ENCODE measurements at regions not wholly inside any gene's neighbourhood (a gene's known extent, or its start where the extent isn't known, plus 50 kb on each side); places are given as distances from the start of the nearest gene placed in this dataset.

DNA sequence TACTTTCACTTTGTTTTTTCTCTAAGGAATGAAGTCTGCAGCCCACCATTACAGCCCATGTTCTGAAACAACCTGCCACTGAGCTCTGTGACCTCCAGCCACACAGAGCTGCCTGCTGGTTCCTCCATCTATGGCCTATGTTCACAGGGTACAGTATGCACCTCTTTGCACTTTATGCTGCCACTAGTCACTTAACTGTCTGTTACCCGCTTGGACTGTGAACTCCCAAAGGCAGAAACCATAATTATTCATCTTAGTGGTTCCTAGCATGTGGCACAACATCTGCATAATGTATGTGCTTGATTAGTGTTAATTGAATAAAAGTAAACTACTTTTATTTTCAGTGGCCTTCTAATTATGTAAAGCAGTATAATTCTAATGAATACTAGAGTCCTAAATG, 95.5 kb upstream of the BET1 start:
- Histone ChIP-seq H3K27ac (ENCODE audit: low read depth, low read length) (no peak overlapping the region), H3K27me3 (ENCODE audit: control insufficient read depth in 3 of 3, insufficient read depth in 3 of 3, low read length in 3 of 3) (no peaks in the 10 kb centered on the region), H3K9me3 (ENCODE audit: control insufficient read depth in 3 of 3, low read length in 3 of 3) (no peaks in the 10 kb centered on the region), H3K9ac (ENCODE audit: low read depth in 1 of 3, low read length in 3 of 3) (no peak overlapping the region), H3K4me3 (ENCODE audit: low read length in 3 of 3) (no peak overlapping the region), H3K4me1 (ENCODE audit: control insufficient read depth in 3 of 3, insufficient read depth in 3 of 3, low read length in 3 of 3) (no peaks in the 10 kb centered on the region), H3K36me3 (ENCODE audit: control insufficient read depth in 3 of 3, insufficient read depth in 3 of 3, low read length in 3 of 3) (no peaks in the 10 kb centered on the region)

DNA sequence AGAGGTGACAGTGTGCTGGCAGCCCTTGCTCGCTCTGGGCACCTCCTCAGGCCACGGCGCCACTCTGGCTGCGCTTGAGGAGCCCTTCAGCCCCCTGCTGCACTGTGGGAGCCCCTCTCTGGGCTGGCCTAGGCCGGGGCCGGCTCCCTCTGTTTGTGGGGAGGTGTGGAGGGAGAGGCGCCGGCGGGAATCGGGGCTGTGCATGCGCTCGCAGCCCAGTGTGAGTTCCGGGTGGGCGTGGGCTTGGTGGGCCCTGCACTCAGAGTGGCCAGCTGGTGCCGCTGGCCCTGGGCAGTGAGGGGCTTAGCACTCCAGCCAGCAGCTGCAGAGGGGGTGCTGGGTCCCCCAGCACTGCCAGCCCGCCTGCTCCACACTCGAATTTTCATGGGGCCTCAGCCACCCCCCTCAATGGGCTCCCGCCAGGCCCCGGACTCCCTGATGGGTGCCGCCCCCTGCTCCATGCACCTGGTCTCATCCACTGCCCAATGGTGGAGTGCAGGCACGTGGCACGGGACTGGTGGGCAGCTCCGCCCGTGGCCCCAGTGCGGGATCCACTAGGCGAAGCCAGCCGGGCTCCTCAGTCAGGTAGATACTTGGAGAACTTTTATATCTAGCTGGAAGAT, 96.7 kb upstream of the BET1 start:
- Histone ChIP-seq H3K27ac (ENCODE audit: low read depth, low read length) (no peak overlapping the region), H3K9me3 (ENCODE audit: control insufficient read depth in 3 of 3, low read length in 3 of 3) (no peaks in the 10 kb centered on the region), H3K27me3 (ENCODE audit: control insufficient read depth in 3 of 3, insufficient read depth in 3 of 3, low read length in 3 of 3) (no peaks in the 10 kb centered on the region), H3K4me3 (ENCODE audit: low read length in 3 of 3) (no peak overlapping the region), H3K9ac (ENCODE audit: low read depth in 1 of 3, low read length in 3 of 3) (no peak overlapping the region), H3K36me3 (ENCODE audit: control insufficient read depth in 3 of 3, insufficient read depth in 3 of 3, low read length in 3 of 3) (no peaks in the 10 kb centered on the region), H3K4me1 (ENCODE audit: control insufficient read depth in 3 of 3, insufficient read depth in 3 of 3, low read length in 3 of 3) (no peaks in the 10 kb centered on the region)

DNA sequence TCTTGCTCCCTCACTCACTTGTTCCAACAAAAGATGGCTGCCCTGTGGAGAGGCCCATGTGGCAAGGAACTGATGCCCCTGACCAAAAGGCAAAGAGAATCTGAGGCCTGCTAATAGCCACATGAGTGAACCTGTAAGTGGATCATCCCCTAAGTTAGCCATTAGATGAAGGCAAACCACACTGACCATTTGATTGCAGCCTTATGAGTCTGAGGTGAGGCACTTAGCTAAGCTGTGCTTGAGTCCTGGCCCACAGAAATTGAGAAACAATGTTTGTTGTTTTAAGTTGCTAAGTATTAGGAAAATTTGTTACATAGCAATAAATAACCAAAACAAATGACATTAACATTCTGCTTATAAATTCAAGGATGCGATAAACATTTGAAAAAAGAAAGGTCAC, 100.1 kb upstream of the BET1 start:
- Histone ChIP-seq H3K4me3 (ENCODE audit: low read length in 3 of 3) (no peak overlapping the region), H3K4me1 (ENCODE audit: control insufficient read depth in 3 of 3, insufficient read depth in 3 of 3, low read length in 3 of 3) (no peaks in the 10 kb centered on the region), H3K27ac (ENCODE audit: low read depth, low read length) (no peak overlapping the region), H3K9me3 (ENCODE audit: control insufficient read depth in 3 of 3, low read length in 3 of 3) (no peaks in the 10 kb centered on the region), H3K27me3 (ENCODE audit: control insufficient read depth in 3 of 3, insufficient read depth in 3 of 3, low read length in 3 of 3) (no peaks in the 10 kb centered on the region), H3K36me3 (ENCODE audit: control insufficient read depth in 3 of 3, insufficient read depth in 3 of 3, low read length in 3 of 3) (no peaks in the 10 kb centered on the region), H3K9ac (ENCODE audit: low read depth in 1 of 3, low read length in 3 of 3) (no peak overlapping the region)

DNA sequence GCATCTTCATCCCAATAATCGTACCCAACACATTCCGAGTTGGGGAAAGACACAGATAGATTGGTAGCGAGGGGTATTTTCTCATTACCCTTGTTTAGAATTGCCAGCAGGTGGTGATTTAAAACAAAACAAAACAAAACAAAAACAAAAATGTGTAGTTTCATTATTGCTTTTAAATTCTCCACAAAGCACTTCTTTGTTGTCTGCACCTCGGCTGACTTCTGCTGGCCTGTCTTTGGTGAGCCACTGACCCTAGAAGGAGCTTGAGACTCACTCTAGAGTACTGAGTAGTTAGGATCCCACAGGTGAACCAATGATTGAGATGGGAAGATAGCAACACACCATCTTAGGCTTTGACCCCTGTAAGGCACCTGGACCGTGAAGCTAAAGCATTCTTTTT, 105.4 kb upstream of the BET1 start:
- Histone ChIP-seq H3K9me3 (ENCODE audit: control insufficient read depth in 3 of 3, low read length in 3 of 3) (no peaks in the 10 kb centered on the region), H3K27ac (ENCODE audit: low read depth, low read length) (no peak overlapping the region), H3K27me3 (ENCODE audit: control insufficient read depth in 3 of 3, insufficient read depth in 3 of 3, low read length in 3 of 3) (no peaks in the 10 kb centered on the region)

DNA sequence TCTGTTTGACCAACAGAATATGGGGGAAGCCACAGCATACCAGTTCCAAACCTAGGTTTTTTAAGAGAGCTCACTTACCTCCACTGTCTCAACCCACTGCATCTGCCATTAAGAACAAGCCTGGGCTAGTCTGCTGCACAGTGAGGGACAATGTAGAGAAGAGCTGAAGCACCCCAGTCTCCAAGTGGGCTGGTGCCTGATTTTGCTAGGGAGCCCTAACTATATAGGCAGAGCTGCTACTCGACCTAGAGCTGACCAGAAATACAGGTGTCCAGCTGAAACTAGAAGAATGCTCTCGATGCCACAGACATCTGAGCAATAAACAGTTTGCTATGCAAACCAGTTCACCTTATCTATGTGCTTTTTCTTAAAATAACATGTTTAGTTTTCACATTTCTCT, 106.9 kb upstream of the BET1 start:
- no peaks in the 10 kb centered on the region for H3K9me3 ChIP-seq (ENCODE audit: control insufficient read depth in 3 of 3, low read length in 3 of 3)
- no peak overlapping the region for H3K27ac ChIP-seq (ENCODE audit: low read depth, low read length)
- no peak overlapping the region for H3K4me3 ChIP-seq (ENCODE audit: low read length in 3 of 3)
- no peaks in the 10 kb centered on the region for H3K36me3 ChIP-seq (ENCODE audit: control insufficient read depth in 3 of 3, insufficient read depth in 3 of 3, low read length in 3 of 3)
- H3K9ac ChIP-seq (ENCODE audit: low read depth in 1 of 3, low read length in 3 of 3), result no peak overlapping the region
- no peaks in the 10 kb centered on the region for H3K27me3 ChIP-seq (ENCODE audit: control insufficient read depth in 3 of 3, insufficient read depth in 3 of 3, low read length in 3 of 3)
- H3K4me1 ChIP-seq (ENCODE audit: control insufficient read depth in 3 of 3, insufficient read depth in 3 of 3, low read length in 3 of 3), result no peaks in the 10 kb centered on the region

More for the DNA sequence above, 105.4 kb upstream of the BET1 start:
- no peaks in the 10 kb centered on the region for H3K36me3 ChIP-seq (ENCODE audit: control insufficient read depth in 3 of 3, insufficient read depth in 3 of 3, low read length in 3 of 3)
- H3K4me3 ChIP-seq (ENCODE audit: low read length in 3 of 3), result no peak overlapping the region
- H3K4me1 ChIP-seq (ENCODE audit: control insufficient read depth in 3 of 3, insufficient read depth in 3 of 3, low read length in 3 of 3), result no peaks in the 10 kb centered on the region
- no peak overlapping the region for H3K9ac ChIP-seq (ENCODE audit: low read depth in 1 of 3, low read length in 3 of 3)

DNA sequence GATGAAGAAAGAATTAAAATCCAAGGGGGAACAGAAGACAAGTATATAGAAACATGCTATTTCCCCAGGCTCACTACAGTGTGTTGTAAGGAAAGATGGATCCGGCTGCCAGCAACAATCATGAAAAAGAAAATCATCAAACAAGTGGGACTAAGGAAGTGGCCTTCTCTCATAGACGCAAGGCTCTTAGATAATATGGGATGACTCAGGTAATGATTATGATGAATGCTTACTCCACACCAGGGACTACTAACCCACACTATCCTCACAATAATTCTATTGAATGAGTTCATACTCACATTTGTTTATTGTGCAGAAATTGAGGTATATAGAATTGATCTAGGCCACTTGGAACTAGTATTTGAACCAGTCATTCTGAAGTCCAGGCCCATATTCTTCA, 111.2 kb upstream of the BET1 start:
- H3K36me3 ChIP-seq (ENCODE audit: control insufficient read depth in 3 of 3, insufficient read depth in 3 of 3, low read length in 3 of 3), result no peaks in the 10 kb centered on the region
- H3K4me1 ChIP-seq (ENCODE audit: control insufficient read depth in 3 of 3, insufficient read depth in 3 of 3, low read length in 3 of 3), result no peaks in the 10 kb centered on the region
- H3K27me3 ChIP-seq (ENCODE audit: control insufficient read depth in 3 of 3, insufficient read depth in 3 of 3, low read length in 3 of 3), result no peaks in the 10 kb centered on the region
- no peak overlapping the region for H3K9ac ChIP-seq (ENCODE audit: low read depth in 1 of 3, low read length in 3 of 3)
- H3K27ac ChIP-seq (ENCODE audit: low read depth, low read length), result no peak overlapping the region
- H3K4me3 ChIP-seq (ENCODE audit: low read length in 3 of 3), result no peak overlapping the region
- H3K9me3 ChIP-seq (ENCODE audit: control insufficient read depth in 3 of 3, low read length in 3 of 3), result no peaks in the 10 kb centered on the region

DNA sequence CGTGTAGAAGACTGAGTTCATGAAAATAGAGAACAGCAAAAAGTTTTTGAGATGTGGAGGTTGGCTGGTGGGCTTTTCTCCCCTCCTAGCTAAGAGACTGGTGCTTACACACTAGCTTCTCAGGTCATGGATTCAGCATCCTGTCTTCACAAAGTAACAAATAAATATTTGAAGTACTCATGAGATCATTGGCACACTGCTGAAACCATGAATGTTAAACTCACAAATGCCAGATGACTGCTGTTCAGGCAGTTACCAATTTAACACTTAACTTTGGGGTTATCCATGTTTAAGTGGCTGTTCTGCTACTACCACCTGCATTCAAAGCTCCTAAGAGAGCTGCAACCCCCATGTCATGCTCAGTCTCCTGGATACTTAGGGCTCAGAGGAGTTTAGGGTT, 119.0 kb upstream of the BET1 start:
- no peaks in the 10 kb centered on the region for H3K4me1 ChIP-seq (ENCODE audit: control insufficient read depth in 3 of 3, insufficient read depth in 3 of 3, low read length in 3 of 3)
- H3K27me3 ChIP-seq (ENCODE audit: control insufficient read depth in 3 of 3, insufficient read depth in 3 of 3, low read length in 3 of 3), result no peaks in the 10 kb centered on the region
- H3K36me3 ChIP-seq (ENCODE audit: control insufficient read depth in 3 of 3, insufficient read depth in 3 of 3, low read length in 3 of 3), result no peaks in the 10 kb centered on the region
- H3K9ac ChIP-seq (ENCODE audit: low read depth in 1 of 3, low read length in 3 of 3), result no peak overlapping the region
- no peak overlapping the region for H3K4me3 ChIP-seq (ENCODE audit: low read length in 3 of 3)
- no peaks in the 10 kb centered on the region for H3K9me3 ChIP-seq (ENCODE audit: control insufficient read depth in 3 of 3, low read length in 3 of 3)
- no peak overlapping the region for H3K27ac ChIP-seq (ENCODE audit: low read depth, low read length)

DNA sequence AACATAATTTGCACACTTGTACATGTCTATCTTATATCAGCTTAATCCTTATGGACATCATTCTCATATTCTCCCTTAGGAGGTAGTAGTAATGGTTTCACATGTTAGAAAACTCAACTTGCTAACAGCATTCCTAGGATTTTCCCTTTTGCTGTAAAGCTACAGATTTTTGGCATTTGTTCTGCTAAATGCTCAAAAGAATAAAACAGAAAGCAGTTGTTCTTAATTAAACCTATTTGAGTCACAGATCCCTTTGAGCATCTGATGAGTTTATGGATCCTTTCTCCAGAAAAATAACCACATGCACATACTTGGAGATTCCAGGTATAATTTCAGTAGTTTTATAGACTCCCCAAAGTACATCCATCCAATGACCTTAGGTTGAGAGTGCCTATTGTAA, 122.9 kb upstream of the BET1 start:
- H3K9me3 ChIP-seq (ENCODE audit: control insufficient read depth in 3 of 3, low read length in 3 of 3), result no peaks in the 10 kb centered on the region
- no peak overlapping the region for H3K27ac ChIP-seq (ENCODE audit: low read depth, low read length)
- H3K9ac ChIP-seq (ENCODE audit: low read depth in 1 of 3, low read length in 3 of 3), result no peak overlapping the region
- H3K27me3 ChIP-seq (ENCODE audit: control insufficient read depth in 3 of 3, insufficient read depth in 3 of 3, low read length in 3 of 3), result no peaks in the 10 kb centered on the region
- H3K4me3 ChIP-seq (ENCODE audit: low read length in 3 of 3), result no peak overlapping the region
- no peaks in the 10 kb centered on the region for H3K36me3 ChIP-seq (ENCODE audit: control insufficient read depth in 3 of 3, insufficient read depth in 3 of 3, low read length in 3 of 3)
- no peaks in the 10 kb centered on the region for H3K4me1 ChIP-seq (ENCODE audit: control insufficient read depth in 3 of 3, insufficient read depth in 3 of 3, low read length in 3 of 3)

DNA sequence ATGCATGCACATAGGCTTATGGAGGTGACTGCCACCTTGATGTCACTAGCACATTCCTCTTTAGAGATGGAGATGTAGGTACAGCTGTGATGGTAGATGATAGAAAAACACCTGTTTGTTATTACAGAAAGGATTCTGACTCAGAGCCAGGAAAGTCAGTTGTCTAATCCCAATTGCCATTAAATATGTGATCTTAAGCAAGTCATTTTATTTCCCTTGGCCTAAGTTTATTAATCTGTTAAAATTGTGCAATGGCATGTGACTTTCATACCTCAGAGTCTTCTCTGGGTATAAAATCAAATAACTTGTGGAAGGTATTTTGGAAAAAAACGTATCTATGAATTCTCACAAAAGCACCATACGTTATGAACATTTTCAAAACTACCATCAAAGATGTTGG, 123.9 kb upstream of the BET1 start:
- H3K4me1 ChIP-seq (ENCODE audit: control insufficient read depth in 3 of 3, insufficient read depth in 3 of 3, low read length in 3 of 3), result no peaks in the 10 kb centered on the region
- no peak overlapping the region for H3K4me3 ChIP-seq (ENCODE audit: low read length in 3 of 3)
- no peaks in the 10 kb centered on the region for H3K27me3 ChIP-seq (ENCODE audit: control insufficient read depth in 3 of 3, insufficient read depth in 3 of 3, low read length in 3 of 3)
- no peaks in the 10 kb centered on the region for H3K36me3 ChIP-seq (ENCODE audit: control insufficient read depth in 3 of 3, insufficient read depth in 3 of 3, low read length in 3 of 3)
- H3K9ac ChIP-seq (ENCODE audit: low read depth in 1 of 3, low read length in 3 of 3), result no peak overlapping the region
- H3K9me3 ChIP-seq (ENCODE audit: control insufficient read depth in 3 of 3, low read length in 3 of 3), result no peaks in the 10 kb centered on the region
- H3K27ac ChIP-seq (ENCODE audit: low read depth, low read length), result no peak overlapping the region

DNA sequence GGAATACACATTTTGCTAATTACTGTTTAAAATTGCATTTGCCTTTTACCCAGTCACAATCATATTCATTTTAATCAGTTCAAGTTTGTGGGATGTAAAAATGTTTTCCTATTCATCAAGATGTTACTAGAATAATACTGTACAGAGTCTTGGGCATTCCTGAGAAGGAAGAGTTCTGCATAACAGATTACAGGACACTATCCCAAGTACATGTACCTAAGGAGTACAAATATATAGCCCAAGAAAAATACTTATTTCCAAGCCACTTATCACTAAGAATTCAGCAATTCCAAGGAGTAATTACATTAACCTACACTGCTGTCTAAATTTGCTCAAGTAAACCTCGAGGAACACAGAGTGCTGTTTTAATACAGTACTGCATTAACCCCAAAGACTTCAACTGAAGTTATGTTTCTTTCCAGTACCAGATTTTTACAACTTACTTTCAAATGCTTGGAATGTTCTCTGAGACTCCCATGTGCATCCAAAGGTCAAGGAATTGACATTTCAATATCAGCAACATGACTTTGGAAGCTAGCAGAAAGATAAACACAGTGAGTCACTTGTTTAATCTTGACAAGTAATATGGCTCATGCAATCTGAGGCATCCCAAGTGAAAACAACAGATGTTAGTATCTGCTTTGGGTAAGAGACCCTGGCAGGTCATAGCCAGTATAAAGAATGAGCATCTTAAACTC, 125.4 kb upstream of the BET1 start:
- Histone ChIP-seq H3K9me3 (ENCODE audit: control insufficient read depth in 3 of 3, low read length in 3 of 3) (no peaks in the 10 kb centered on the region), H3K9ac (ENCODE audit: low read depth in 1 of 3, low read length in 3 of 3) (no peak overlapping the region), H3K4me3 (ENCODE audit: low read length in 3 of 3) (no peak overlapping the region), H3K4me1 (ENCODE audit: control insufficient read depth in 3 of 3, insufficient read depth in 3 of 3, low read length in 3 of 3) (no peaks in the 10 kb centered on the region), H3K36me3 (ENCODE audit: control insufficient read depth in 3 of 3, insufficient read depth in 3 of 3, low read length in 3 of 3) (no peaks in the 10 kb centered on the region), H3K27ac (ENCODE audit: low read depth, low read length) (no peak overlapping the region), H3K27me3 (ENCODE audit: control insufficient read depth in 3 of 3, insufficient read depth in 3 of 3, low read length in 3 of 3) (no peaks in the 10 kb centered on the region)
